H1 (cell line): ENCODE measurements at regions not wholly inside any gene's neighbourhood (a gene's known extent, or its start where the extent isn't known, plus 50 kb on each side); places are given as distances from the start of the nearest gene placed in this dataset.

Experiments
- TAF7 ChIP-seq: optimal IDR thresholded peaks from 2 replicates; pipeline ENCODE3; 2011; ENCODE audit warnings: low read depth, mild to moderate bottlenecking, inconsistent platforms, low read length, moderate library complexity, borderline replicate concordance

DNA sequence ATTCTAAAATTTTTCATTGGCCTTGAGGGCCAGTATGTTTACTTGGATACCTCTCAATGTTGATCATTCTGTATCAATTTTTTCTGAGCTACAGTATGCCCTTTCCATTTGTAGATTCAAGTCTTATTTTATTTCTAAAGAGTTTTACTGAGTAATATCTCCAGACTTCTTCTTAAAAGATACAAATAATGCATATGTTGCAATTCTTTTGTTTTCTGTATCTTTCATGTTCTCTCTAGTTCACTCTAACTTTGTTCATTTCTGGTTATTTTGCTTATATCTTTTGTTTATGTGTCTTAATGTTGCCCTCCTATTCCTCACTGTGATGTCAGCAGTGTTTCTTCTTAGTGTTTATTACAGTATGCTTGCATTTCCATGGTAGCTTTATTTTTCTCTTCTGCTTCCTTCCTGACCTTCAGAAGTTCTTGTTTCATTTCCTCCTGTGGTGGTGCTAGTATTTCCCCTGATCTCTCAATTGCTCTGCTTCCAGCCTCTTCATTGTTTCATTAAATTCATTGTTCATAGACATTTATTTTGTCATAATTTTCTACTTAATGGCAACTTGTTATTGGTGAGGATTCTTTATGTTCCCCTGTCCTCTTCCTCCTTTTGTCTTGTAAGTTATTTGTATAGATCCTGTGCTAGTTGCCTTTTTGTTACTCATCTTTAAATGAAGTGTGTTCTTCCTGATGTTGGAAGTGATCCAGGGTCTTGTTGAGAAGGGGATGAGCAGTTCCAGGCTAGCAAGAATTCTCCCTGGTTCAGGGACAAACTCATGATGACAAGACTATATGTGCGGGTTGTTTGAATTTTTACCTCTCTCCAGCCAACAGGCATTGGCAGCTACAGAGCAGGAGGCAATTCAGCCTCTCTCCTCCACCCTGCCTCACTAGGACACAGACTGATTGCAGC is 160.8 kb downstream of the DEPDC1B start (continued):
- TF ChIP-seq TAF7: no peak
